ENCODE measurements at regions not wholly inside any gene's neighbourhood (a gene's known extent, or its start where the extent isn't known, plus 50 kb on each side); places are given as distances from the start of the nearest gene placed in this dataset.

DNA sequence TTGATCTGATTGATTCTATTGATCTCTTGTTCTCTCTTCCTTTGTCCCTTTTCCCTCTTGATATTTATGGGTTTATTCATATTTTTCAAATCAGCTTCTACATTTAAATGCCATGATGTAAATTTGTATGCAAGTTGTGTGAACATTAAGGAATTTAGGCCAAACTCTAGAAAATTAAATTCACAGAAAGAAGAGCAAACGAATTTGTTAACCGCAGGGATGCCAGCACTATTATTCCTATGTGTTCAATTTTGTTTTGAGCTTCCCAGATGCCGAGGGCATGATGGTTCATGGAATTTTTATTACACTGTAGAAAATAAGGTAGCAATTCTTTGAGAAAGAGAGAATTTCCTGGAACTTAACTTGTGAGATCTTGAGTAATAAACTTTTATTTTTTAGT, 220.9 kb downstream of the BUB3 start:
- TF ChIP-seq, protein P1, sequence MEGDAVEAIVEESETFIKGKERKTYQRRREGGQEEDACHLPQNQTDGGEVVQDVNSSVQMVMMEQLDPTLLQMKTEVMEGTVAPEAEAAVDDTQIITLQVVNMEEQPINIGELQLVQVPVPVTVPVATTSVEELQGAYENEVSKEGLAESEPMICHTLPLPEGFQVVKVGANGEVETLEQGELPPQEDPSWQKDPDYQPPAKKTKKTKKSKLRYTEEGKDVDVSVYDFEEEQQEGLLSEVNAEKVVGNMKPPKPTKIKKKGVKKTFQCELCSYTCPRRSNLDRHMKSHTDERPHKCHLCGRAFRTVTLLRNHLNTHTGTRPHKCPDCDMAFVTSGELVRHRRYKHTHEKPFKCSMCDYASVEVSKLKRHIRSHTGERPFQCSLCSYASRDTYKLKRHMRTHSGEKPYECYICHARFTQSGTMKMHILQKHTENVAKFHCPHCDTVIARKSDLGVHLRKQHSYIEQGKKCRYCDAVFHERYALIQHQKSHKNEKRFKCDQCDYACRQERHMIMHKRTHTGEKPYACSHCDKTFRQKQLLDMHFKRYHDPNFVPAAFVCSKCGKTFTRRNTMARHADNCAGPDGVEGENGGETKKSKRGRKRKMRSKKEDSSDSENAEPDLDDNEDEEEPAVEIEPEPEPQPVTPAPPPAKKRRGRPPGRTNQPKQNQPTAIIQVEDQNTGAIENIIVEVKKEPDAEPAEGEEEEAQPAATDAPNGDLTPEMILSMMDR (IDR thresholded peaks at IDR 0.05): no peak
- no peak for TF ChIP-seq POLR2A (IDR thresholded peaks at IDR 0.05)
- intact Hi-C loops (cut with DNase I; ENCODE audit: low total_unique reads): no loop called here
- no peak for DNase-seq (ENCODE audit: low spot score in 2 of 2)
- no peak overlapping the region for H3K4me3 ChIP-seq (ENCODE audit: low read depth, poor library complexity, severe bottlenecking)
- 79 to 84% methylated on average over 3 of the region's 3 CpGs for WGBS, 2 donors

DNA sequence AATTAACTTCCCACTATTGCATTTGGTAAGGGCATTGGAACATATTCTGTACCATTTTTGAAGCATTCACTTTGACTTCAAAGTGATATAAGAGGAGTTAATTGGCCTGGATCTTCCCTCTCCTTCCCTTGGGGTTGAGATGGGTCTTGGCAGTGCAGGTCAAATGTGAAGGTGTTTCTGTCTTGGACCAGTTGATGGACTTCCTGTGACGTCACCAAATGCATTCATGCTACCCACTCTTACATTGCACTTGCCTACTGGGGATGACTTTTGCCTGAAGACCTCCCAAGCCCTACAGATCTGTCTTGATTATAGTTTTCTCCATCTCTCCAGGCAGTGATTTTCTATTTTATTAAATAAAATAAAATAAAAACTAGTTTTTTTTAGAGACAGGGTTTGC, 221.5 kb downstream of the BUB3 start:
- 73 to 88% methylated on average over 1 of the region's 1 CpG for WGBS, 2 donors
- no peak for DNase-seq (ENCODE audit: low spot score in 2 of 2)
- intact Hi-C loops (cut with DNase I; ENCODE audit: low total_unique reads): no loop called here
- TF ChIP-seq, protein P1 (IDR thresholded peaks at IDR 0.05): no peak
- TF ChIP-seq POLR2A (IDR thresholded peaks at IDR 0.05): no peak
- no peak overlapping the region for H3K4me3 ChIP-seq (ENCODE audit: low read depth, poor library complexity, severe bottlenecking)

DNA sequence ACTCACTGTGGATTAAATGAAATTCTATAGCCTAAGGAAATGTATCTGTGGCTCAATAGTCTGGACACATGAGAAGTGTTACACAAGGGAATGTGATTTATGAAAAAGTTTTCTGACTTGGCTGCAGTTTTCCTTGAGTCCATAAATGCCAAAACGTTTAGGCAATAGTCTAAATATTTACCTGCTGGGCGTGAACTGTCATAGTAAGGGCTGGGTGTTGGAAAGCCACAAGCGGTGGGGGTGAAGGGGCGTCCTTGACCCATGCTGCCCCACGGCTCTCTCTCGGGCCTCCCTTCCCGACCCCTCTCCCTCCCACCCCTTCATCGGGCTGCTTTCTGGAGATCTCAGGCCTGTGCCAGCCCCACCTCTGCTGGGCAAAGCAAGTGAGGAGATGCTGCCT, 223.7 kb downstream of the BUB3 start:
- TF ChIP-seq, protein P1 (IDR thresholded peaks at IDR 0.05): no peak
- TF ChIP-seq POLR2A (IDR thresholded peaks at IDR 0.05): no peak
- H3K4me3 ChIP-seq (ENCODE audit: low read depth, poor library complexity, severe bottlenecking): no peak overlapping the region
- 39 to 45% methylated on average over 8 of the region's 8 CpGs for WGBS, 2 donors
- intact Hi-C loops (cut with DNase I; ENCODE audit: low total_unique reads): no loop called here
- DNase-seq (ENCODE audit: low spot score in 2 of 2): no peak

DNA sequence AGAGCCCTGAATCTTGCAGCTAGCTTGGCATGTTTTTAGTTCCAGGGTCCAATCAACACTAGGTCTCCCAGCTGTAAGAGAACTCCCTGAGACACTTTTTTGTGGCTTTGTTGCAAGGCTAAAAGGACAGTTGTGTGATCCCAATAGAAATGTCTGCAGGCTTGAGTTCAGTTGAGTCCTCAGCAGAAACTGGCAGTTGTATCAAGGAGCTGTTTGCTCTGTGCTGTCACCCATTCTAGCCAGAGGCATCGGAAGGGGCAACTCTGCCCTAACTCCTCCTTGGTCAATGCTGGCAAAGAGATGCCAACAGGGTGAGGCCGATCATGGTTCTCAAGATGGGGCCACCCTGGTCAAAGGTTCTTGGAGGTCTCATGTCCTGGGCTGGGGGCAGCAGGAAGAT, 224.1 kb downstream of the BUB3 start:
- no peak overlapping the region for H3K4me3 ChIP-seq (ENCODE audit: low read depth, poor library complexity, severe bottlenecking)
- DNase-seq (ENCODE audit: low spot score in 2 of 2): no peak
- TF ChIP-seq POLR2A (IDR thresholded peaks at IDR 0.05): no peak
- TF ChIP-seq, protein P1 (IDR thresholded peaks at IDR 0.05): no peak
- WGBS, 2 donors: 95 to 97% methylated on average over 2 of the region's 2 CpGs
- intact Hi-C loops (cut with DNase I; ENCODE audit: low total_unique reads): no loop called here

DNA sequence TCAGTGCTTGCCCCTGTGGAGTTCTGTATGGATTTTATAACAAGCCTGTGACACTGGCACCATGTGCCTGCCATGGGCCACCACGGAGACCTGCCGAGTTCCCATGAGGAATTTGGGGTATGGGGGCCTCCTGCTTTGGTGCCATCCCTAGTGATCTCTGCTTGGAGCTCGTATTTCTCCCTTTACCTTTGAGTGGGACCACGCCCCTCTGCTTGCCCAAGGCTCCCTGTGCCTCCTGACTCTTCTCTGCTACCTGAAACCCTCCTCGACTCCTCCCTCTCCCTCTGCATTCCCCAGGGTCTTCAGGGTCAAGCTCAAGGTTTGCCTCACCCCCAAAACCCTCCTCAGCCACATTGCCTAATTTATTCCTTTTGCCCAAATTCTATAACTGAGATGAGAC, 225.0 kb downstream of the BUB3 start:
- 55 to 60% methylated on average over 5 of the region's 5 CpGs for WGBS, 2 donors
- no peak overlapping the region for H3K4me3 ChIP-seq (ENCODE audit: low read depth, poor library complexity, severe bottlenecking)
- no peak for DNase-seq (ENCODE audit: low spot score in 2 of 2)
- TF ChIP-seq, protein P1 (IDR thresholded peaks at IDR 0.05): no peak
- TF ChIP-seq POLR2A (IDR thresholded peaks at IDR 0.05): no peak
- intact Hi-C loops (cut with DNase I; ENCODE audit: low total_unique reads): no loop called here

DNA sequence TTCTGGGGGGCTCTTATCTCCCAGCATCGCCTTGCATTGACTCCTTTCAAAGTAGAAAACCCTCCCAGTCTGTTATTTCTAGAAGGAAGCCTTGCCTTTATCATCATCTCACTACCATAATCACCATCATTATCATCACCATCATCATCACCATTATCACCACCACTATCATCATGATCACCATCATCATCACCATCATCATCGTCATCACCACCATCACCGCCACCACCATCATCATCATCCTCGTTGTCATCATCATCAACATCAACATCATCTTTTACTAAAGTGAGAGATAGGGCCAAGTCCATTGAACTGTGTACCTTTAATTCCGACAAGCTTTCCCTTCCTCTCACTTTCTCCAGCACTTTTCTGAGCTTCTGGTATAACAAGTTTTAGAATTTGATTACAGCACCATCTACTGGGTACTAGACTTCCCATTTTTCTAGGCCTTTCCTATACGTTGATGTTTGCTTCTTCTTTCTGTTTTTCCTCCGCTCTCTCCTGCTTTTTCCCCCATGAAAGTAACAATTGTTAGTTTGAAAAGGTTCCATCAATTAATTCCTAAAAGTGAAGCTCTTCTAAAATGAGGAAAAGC, 226.4 kb downstream of the BUB3 start:
- intact Hi-C loops (cut with DNase I; ENCODE audit: low total_unique reads): loop anchor here (5.0 kb wide), 1 partner anchor 248 kb away; no protein-coding TSS in a partner anchor
- WGBS, 2 donors: 58 to 61% methylated on average over 7 of the region's 7 CpGs
- no peak overlapping the region for H3K4me3 ChIP-seq (ENCODE audit: low read depth, poor library complexity, severe bottlenecking)
- no peak for TF ChIP-seq POLR2A (IDR thresholded peaks at IDR 0.05)
- TF ChIP-seq, protein P1 (IDR thresholded peaks at IDR 0.05): no peak
- DNase-seq (ENCODE audit: low spot score in 2 of 2): no peak

All from lower leg skin (tissue), 4 donors.